HL-60 (cell line): ENCODE measurements at regions not wholly inside any gene's neighbourhood (a gene's known extent, or its start where the extent isn't known, plus 50 kb on each side); places are given as distances from the start of the nearest gene placed in this dataset.

Experiments used
- DNase-seq, 2 experiments: peaks; one replicate each; pipeline ENCODE4 v3.0.0-alpha.2; 2010 to 2020; ENCODE audit warnings: low read depth in 1 of 2, low spot score in 1 of 2
- H3K27ac ChIP-seq: fragments of 250-450 bp; sonication (Bioruptor Pico); replicated peaks from 2 replicates; pipeline ENCODE4 v1.5.1; 2020; ENCODE audit warnings: mild to moderate bottlenecking, moderate library complexity
- H3K27me3 ChIP-seq: fragments of 250-450 bp; sonication (Bioruptor Pico); 2 replicates; pipeline ENCODE4 v1.5.1; 2021; ENCODE audit warnings: mild to moderate bottlenecking, moderate library complexity; ENCODE audit not compliant: insufficient read depth, poor library complexity, severe bottlenecking
- H3K4me3 ChIP-seq: replicated peaks from 2 replicates; pipeline ENCODE4 v1.5.1; 2011; ENCODE audit warnings: mild to moderate bottlenecking, control low read depth, low read length; ENCODE audit not compliant: insufficient read depth
- CTCF ChIP-seq: IDR thresholded peaks from one replicate; pipeline ENCODE4 v1.5.1; 2011; ENCODE audit warnings: low read length, control low read depth, inconsistent platforms; ENCODE audit not compliant: insufficient read depth
- GABPA ChIP-seq: IDR thresholded peaks from 2 replicates; pipeline ENCODE4 v1.6.1; 2012; ENCODE audit warnings: low read depth
- POLR2AphosphoS5 ChIP-seq: IDR thresholded peaks from 2 replicates; pipeline ENCODE4 v1.6.1; 2012; ENCODE audit warnings: low read depth
- REST ChIP-seq: IDR thresholded peaks from 2 replicates; pipeline ENCODE4 v1.6.1; 2012; ENCODE audit warnings: low read depth; ENCODE audit not compliant: insufficient replicate concordance
- SPI1 ChIP-seq: IDR thresholded peaks from 2 replicates; pipeline ENCODE4 v1.6.1; 2012; ENCODE audit warnings: low read depth, mild to moderate bottlenecking, borderline replicate concordance

GRCh38 chr15:79520654-79521053 lies 88.5 kb downstream of the MINAR1 start:
- Histone ChIP-seq H3K27ac (no peak overlapping the region), H3K27me3 (no peaks in the 10 kb centered on the region), H3K4me3 (no peak overlapping the region)
- TF ChIP-seq GABPA (no peak), REST (no peak), CTCF (no peak), POLR2AphosphoS5 (no peak), SPI1 (no peak)
- no peak for DNase-seq

DNA sequence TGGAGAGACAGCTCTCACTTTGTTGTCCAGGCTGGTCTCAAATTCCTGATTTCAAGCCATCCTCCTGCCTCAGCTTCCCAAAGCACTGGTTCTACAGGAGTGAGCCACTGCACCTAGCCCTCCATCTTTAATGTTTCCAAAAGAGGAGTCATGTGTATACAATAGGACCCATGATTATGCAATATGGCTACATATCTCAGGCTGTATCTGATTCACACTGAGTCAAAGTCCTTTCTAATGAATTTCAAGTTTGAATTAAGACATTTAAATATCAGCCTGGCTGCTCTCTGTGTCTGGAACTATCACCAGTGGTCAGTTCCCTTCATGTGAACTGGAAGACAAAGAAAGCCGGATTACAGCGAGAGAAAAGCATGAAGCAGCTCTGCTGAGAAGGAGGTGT lies 90.5 kb downstream of the MINAR1 start:
- Histone ChIP-seq H3K27me3 (no peaks in the 10 kb centered on the region), H3K4me3 (no peak overlapping the region), H3K27ac (no peak overlapping the region)
- no peak for DNase-seq
- no peak for TF ChIP-seq REST
- no peak for TF ChIP-seq POLR2AphosphoS5
- TF ChIP-seq SPI1 = no peak
- no peak for TF ChIP-seq GABPA
- no peak for TF ChIP-seq CTCF

DNA sequence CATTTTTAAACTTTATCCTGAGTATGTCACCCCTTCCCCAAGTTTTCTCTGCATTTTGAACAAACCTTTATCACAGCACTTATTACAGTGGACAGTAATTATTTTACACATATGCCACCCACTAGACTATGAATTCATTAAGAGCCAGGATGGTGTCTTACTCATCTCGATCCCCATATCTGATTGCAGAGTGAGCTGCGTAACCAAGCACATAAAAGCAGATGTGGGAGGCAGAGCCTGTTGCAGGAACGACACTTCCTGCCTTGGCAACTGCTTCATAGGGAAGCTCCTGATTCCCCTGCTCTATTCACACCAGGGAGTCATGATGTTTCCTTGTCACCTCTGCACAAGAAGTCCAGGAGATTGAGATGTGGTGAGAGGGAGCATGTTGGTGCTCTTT lies 91.1 kb downstream of the MINAR1 start:
- no peak for DNase-seq
- H3K27me3 ChIP-seq = no peaks in the 10 kb centered on the region
- TF ChIP-seq POLR2AphosphoS5 (no peak), CTCF (no peak), GABPA (no peak), SPI1 (no peak), REST (no peak)

More for the DNA sequence above, 91.1 kb downstream of the MINAR1 start:
- Histone ChIP-seq H3K4me3 (no peak overlapping the region), H3K27ac (no peak overlapping the region)
